ENCODE measurements at regions not wholly inside any gene's neighbourhood (a gene's known extent, or its start where the extent isn't known, plus 50 kb on each side); places are given as distances from the start of the nearest gene placed in this dataset.

DNA sequence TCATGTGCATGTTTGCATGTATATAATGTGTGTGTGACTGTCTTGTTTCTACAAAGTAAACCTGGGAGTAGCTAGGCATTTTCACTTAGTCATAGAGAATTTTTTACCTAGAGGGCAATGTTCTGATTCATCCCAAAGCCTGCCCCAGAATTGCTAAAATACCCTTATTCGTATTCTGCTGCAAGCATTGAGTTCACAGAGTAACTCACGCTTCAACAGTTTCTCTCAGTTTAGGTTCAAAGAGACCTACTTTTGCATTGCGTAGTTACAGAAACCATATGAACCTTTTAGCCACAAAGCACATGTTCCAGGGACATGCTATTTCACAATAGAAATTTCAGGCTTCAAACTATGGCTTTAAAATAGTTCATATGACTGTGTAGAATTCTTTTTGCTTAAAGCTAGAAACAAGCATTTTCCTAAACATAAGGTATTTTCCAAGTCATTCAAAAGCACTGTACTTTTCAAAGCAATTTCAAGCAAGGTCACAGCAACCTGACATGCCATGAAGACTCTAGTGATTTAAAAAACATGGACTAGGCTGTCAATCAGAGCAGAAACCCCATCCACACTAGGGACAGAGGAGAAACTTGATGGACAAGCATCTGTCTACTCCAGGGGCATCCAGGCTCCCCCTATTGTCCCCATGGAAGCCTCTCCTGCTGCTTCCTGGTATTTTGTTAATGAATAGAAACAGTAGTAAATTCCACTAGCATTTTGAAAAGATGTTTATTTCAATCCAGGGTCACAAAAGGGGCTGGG is 81.5 kb upstream of the MAPK10 start:
- TF ChIP-seq, protein P1, sequence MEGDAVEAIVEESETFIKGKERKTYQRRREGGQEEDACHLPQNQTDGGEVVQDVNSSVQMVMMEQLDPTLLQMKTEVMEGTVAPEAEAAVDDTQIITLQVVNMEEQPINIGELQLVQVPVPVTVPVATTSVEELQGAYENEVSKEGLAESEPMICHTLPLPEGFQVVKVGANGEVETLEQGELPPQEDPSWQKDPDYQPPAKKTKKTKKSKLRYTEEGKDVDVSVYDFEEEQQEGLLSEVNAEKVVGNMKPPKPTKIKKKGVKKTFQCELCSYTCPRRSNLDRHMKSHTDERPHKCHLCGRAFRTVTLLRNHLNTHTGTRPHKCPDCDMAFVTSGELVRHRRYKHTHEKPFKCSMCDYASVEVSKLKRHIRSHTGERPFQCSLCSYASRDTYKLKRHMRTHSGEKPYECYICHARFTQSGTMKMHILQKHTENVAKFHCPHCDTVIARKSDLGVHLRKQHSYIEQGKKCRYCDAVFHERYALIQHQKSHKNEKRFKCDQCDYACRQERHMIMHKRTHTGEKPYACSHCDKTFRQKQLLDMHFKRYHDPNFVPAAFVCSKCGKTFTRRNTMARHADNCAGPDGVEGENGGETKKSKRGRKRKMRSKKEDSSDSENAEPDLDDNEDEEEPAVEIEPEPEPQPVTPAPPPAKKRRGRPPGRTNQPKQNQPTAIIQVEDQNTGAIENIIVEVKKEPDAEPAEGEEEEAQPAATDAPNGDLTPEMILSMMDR (IDR thresholded peaks at IDR 0.05; ENCODE audit: borderline replicate concordance, control extremely low read depth, extremely low read depth, insufficient read depth, missing control alignments), result no peak
- in situ Hi-C loops (cut with MboI; ENCODE audit: low sequenced_read_pairs, unreplicated experiment), result no loop called here
- DNase-seq (ENCODE audit: low spot score), result peak; percentile 24

DNA sequence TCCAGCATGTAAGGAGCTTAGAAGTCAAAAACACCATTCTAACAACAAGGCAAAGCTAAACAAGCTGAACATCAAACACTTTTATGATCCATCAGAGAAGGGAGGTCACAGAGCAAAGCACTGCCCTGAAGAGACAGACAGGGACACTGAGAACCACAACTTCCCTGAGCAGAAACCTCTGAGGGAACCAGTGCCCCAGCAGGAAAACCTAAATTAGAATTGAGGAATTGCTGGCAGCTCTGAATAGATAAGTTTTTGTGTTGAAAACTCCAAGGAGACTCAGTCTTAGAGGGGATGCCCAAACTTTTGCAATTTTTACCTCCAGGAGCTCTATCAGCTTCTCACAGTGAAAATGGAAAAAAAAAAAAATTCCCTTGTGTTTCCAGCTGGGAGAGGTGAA is 83.0 kb upstream of the MAPK10 start:
- TF ChIP-seq, protein P1 (IDR thresholded peaks at IDR 0.05; ENCODE audit: borderline replicate concordance, control extremely low read depth, extremely low read depth, insufficient read depth, missing control alignments), result no peak
- in situ Hi-C loops (cut with MboI; ENCODE audit: low sequenced_read_pairs, unreplicated experiment), result no loop called here
- no peak for DNase-seq (ENCODE audit: low spot score)

DNA sequence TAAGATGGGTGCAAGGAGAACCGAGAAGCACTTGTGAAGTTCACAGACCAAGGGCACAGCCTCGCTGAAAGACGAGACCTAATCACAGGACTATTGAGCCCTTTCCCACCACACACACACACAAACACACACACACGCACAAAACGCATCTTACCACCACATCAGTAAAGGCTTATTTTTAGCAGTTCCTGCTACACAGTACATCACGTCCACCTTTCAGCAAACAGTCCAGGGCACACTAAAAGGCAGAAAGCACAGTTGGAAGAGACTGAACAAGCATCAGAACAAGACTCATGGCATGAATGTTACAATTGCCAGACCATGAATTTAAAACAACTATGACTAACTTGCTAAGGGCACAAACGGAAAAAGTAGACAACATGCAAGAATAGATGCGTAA is 83.6 kb upstream of the MAPK10 start:
- in situ Hi-C loops (cut with MboI; ENCODE audit: low sequenced_read_pairs, unreplicated experiment), result no loop called here
- no peak for DNase-seq (ENCODE audit: low spot score)
- TF ChIP-seq, protein P1 (IDR thresholded peaks at IDR 0.05; ENCODE audit: borderline replicate concordance, control extremely low read depth, extremely low read depth, insufficient read depth, missing control alignments), result no peak

DNA sequence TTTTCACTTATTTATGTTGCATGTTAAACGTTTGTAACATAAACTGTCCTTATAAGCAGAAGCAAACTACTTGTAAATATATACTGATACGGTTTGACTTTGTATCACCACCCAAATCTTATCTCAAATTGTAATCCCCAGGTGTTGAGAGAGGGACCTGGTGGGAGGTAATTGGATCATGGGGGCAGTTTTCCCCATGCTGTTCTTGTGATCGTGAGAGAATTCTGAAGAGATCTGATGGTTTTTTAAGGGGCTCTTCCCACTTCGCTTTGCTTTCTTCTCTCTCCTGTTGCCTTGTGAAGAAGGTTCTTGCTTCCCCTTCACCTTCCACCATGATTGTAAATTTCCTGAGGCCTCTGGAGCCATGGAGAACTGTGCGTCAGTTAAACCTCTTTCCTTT is 87.1 kb upstream of the MAPK10 start:
- DNase-seq (ENCODE audit: low spot score), result no peak
- TF ChIP-seq, protein P1 (IDR thresholded peaks at IDR 0.05; ENCODE audit: borderline replicate concordance, control extremely low read depth, extremely low read depth, insufficient read depth, missing control alignments), result no peak
- in situ Hi-C loops (cut with MboI; ENCODE audit: low sequenced_read_pairs, unreplicated experiment), result no loop called here

DNA sequence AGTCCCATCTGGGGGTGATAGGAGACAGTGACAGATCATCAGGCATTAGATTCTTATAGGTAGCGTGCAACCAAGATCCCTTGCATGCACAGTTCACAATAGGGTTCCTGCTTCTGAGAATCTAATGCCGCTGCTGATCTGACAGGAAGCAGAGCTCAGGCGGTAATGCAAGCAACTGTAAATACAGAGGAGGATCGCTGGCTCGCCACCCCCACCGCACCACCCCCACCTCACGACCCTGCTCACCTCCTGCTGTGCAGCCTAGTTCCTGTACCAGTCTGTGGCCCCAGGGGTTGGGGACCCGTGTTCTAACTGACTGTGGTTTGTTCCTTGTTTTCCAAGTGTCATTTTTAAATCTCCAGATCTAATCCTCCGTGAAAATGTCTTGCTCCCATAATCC is 89.0 kb upstream of the MAPK10 start:
- TF ChIP-seq, protein P1 (IDR thresholded peaks at IDR 0.05; ENCODE audit: borderline replicate concordance, control extremely low read depth, extremely low read depth, insufficient read depth, missing control alignments), result no peak
- in situ Hi-C loops (cut with MboI; ENCODE audit: low sequenced_read_pairs, unreplicated experiment), result no loop called here
- DNase-seq (ENCODE audit: low spot score), result no peak

DNA sequence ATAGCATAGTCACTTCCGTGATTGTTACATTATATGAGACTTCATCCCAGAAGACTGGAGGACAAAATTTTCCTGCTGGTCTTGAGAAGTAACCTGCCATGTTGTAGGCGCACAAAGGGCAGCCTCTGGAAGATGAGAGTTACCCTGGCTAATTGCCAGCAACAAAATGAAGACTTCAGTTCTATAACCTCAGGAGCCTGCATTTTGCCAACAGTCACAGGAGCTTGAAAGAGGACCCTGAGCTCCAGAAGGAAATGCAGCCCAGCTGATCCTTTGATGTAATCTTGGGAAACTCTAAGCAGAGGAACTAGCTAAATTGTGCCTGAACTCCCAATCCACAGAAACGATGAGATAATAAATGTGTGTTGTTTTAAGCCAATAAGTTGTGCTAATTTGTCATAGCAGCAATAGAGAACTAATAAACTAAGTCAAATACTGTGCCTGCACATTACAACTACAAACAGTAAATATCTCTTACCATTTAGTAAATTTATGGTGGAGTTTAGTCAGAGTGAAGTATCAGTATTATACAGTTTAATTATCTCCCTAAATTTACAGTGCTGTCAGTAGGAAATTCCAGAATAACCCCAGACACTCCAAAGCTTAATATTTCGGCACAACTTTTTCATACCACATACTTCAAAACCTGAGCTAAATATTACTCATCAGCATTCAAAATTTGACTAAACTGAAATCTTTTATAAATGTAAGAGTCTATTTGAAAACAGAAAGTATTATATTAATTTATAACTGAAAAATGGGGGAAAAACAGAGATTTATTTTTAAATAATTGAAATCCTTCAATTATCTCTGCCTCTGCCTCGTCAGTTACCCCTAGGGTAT is 90.1 kb upstream of the MAPK10 start:
- TF ChIP-seq, protein P1 (IDR thresholded peaks at IDR 0.05; ENCODE audit: borderline replicate concordance, control extremely low read depth, extremely low read depth, insufficient read depth, missing control alignments), result no peak
- no peak for DNase-seq (ENCODE audit: low spot score)
- in situ Hi-C loops (cut with MboI; ENCODE audit: low sequenced_read_pairs, unreplicated experiment), result no loop called here
